Astrocyte (in vitro differentiated cells and primary cell): ENCODE measurements at regions not wholly inside any gene's neighbourhood (a gene's known extent, or its start where the extent isn't known, plus 50 kb on each side); places are given as distances from the start of the nearest gene placed in this dataset.
"Not testable (repeated sequence)": the region's sequence is repeated elsewhere in the genome, so short reads cannot be mapped to it uniquely, and the experiment has no call there.

Source experiments
- DNase-seq: peaks from one replicate; pipeline ENCODE4 v3.0.0-alpha.2; 2010; ENCODE audit warnings: low read depth
- FAIRE-seq: peaks from 2 replicates; lab custom pipeline; 2011; peaks lifted over from hg19 to GRCh38; lab: Jason Lieb, UNC
- H2AFZ ChIP-seq: 2 replicates; pipeline ENCODE4 v1.6.0; 2012; ENCODE audit warnings: low read depth, low read length, inconsistent platforms
- H3K27ac ChIP-seq: 2 replicates; pipeline ENCODE4 v1.5.1; 2011; ENCODE audit warnings: low read depth, low read length, inconsistent platforms
- H3K27me3 ChIP-seq: 2 replicates; pipeline ENCODE4 v1.6.0; 2011; ENCODE audit warnings: low read length, inconsistent platforms; ENCODE audit not compliant: insufficient read depth
- H3K36me3 ChIP-seq: 2 replicates; pipeline ENCODE4 v1.5.1; 2011; ENCODE audit warnings: low read length, inconsistent platforms; ENCODE audit not compliant: insufficient read depth
- H3K4me1 ChIP-seq: 2 replicates; pipeline ENCODE4 v1.5.1; 2011; ENCODE audit warnings: low read length, inconsistent platforms; ENCODE audit not compliant: insufficient read depth
- H3K4me2 ChIP-seq: 2 replicates; pipeline ENCODE4 v1.6.0; 2012; ENCODE audit warnings: low read length, inconsistent platforms
- H3K4me3 ChIP-seq: 2 replicates; pipeline ENCODE4 v1.5.1; 2011; ENCODE audit warnings: low read depth, mild to moderate bottlenecking, low read length, inconsistent platforms; ENCODE audit not compliant: insufficient read depth
- H3K79me2 ChIP-seq: 2 replicates; pipeline ENCODE4 v1.6.0; 2012; ENCODE audit warnings: mild to moderate bottlenecking, low read length, inconsistent platforms; ENCODE audit not compliant: insufficient read depth
- H3K9ac ChIP-seq: 2 replicates; pipeline ENCODE4 v1.6.0; 2012; ENCODE audit warnings: mild to moderate bottlenecking, low read length, inconsistent platforms
- H3K9me3 ChIP-seq: 2 replicates; pipeline ENCODE4 v1.5.1; 2012; ENCODE audit warnings: low read depth, mild to moderate bottlenecking, low read length, inconsistent platforms; ENCODE audit not compliant: insufficient read depth
- H4K20me1 ChIP-seq: 2 replicates; pipeline ENCODE4 v1.6.0; 2012; ENCODE audit warnings: low read length, inconsistent platforms; ENCODE audit not compliant: insufficient read depth
- H3K27ac Mint-ChIP-seq: one replicate; pipeline ENCODE4 v1.8.0; 2021; ENCODE audit warnings: mild to moderate bottlenecking, mixed read lengths; ENCODE audit not compliant: unreplicated experiment
- H3K27me3 Mint-ChIP-seq: one replicate; pipeline ENCODE4 v1.8.0; 2021; ENCODE audit warnings: low read depth, mixed read lengths; ENCODE audit not compliant: unreplicated experiment
- H3K36me3 Mint-ChIP-seq: one replicate; pipeline ENCODE4 v1.8.0; 2021; ENCODE audit warnings: low read depth, mixed read lengths; ENCODE audit not compliant: unreplicated experiment
- H3K4me1 Mint-ChIP-seq: one replicate; pipeline ENCODE4 v1.8.0; 2021; ENCODE audit warnings: low read depth, mixed read lengths; ENCODE audit not compliant: unreplicated experiment
- H3K4me3 Mint-ChIP-seq: one replicate; pipeline ENCODE4 v1.8.0; 2021; ENCODE audit warnings: mild to moderate bottlenecking, moderate library complexity, mixed read lengths; ENCODE audit not compliant: unreplicated experiment
- H3K9me3 Mint-ChIP-seq: one replicate; pipeline ENCODE4 v1.8.0; 2021; ENCODE audit warnings: mild to moderate bottlenecking, mixed read lengths; ENCODE audit not compliant: unreplicated experiment
- CTCF ChIP-seq: IDR thresholded peaks from 2 replicates; pipeline ENCODE4 v1.5.1; 2011; ENCODE audit warnings: low read depth, mild to moderate bottlenecking, inconsistent platforms, low read length, moderate library complexity; ENCODE audit not compliant: insufficient read depth
- EZH2 ChIP-seq: IDR thresholded peaks from 2 replicates; pipeline ENCODE4 v1.6.1; 2012; ENCODE audit warnings: mild to moderate bottlenecking, low read length, inconsistent platforms; ENCODE audit not compliant: insufficient read depth

GRCh38 chr2:84055816-84056215 lies 403.3 kb downstream of the SUCLG1 start:
- TF ChIP-seq CTCF = no peak
- TF ChIP-seq EZH2 = no peak

DNA sequence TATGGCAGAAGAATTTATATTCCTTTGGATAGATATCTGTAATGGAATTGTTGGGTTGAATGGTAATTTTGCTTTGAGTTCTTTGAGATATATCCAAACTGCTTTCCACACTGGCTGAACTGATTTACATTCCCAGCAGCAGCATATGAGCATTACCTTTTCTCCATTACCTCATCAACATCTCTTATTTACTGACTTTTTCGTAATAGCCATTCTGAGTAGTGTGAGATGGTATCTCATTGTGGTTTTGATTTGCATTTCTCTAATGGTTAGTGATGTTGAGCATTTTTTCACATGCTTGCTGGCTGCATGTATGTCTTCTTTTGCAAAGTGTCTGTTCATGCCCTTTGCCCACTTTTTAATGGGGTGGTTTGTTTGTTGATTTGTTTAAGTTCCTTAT lies 404.5 kb downstream of the SUCLG1 start:
- not testable (repeated sequence) for H3K27me3 ChIP-seq, H3K9ac ChIP-seq, H3K9me3 ChIP-seq, H3K4me1 ChIP-seq, H3K36me3 Mint-ChIP-seq, H3K4me2 ChIP-seq, FAIRE-seq, H3K27me3 Mint-ChIP-seq, DNase-seq, H3K4me3 ChIP-seq, H3K27ac ChIP-seq, H3K36me3 ChIP-seq, H3K27ac Mint-ChIP-seq, H3K9me3 Mint-ChIP-seq, H3K4me1 Mint-ChIP-seq, H3K79me2 ChIP-seq, H3K4me3 Mint-ChIP-seq, H2AFZ ChIP-seq, H4K20me1 ChIP-seq

More at GRCh38 chr2:84055816-84056215, 403.3 kb downstream of the SUCLG1 start:
- Histone ChIP-seq H3K36me3 (no peaks in the 10 kb centered on the region), H3K27ac (no peak overlapping the region), H3K79me2 (no peaks in the 10 kb centered on the region), H2AFZ (no peak overlapping the region), H3K9ac (no peak overlapping the region), H3K9me3 (peaks cover 5% of the 10 kb centered on the region), H3K4me2 (no peak overlapping the region), H4K20me1 (no peaks in the 10 kb centered on the region), H3K4me3 (no peak overlapping the region), H3K27me3 (no peaks in the 10 kb centered on the region), H3K4me1 (no peaks in the 10 kb centered on the region)
- Mint-ChIP-seq H3K9me3 (no peaks in the 10 kb centered on the region), H3K4me1 (no peaks in the 10 kb centered on the region), H3K27ac (no peak overlapping the region), H3K4me3 (no peak overlapping the region), H3K36me3 (no peaks in the 10 kb centered on the region), H3K27me3 (peaks cover under 1% of the 10 kb centered on the region)
- DNase-seq (no peak), FAIRE-seq (no peak)

- Histone ChIP-seq H3K79me2 (no peaks in the 10 kb centered on the region), H3K4me2 (no peak overlapping the region), H2AFZ (no peak overlapping the region), H3K27ac (no peak overlapping the region), H3K4me3 (no peak overlapping the region), H3K9ac (no peak overlapping the region), H3K9me3 (peaks cover 5% of the 10 kb centered on the region), H3K36me3 (no peaks in the 10 kb centered on the region), H4K20me1 (no peaks in the 10 kb centered on the region), H3K27me3 (no peaks in the 10 kb centered on the region), H3K4me1 (no peaks in the 10 kb centered on the region)
- no peak for TF ChIP-seq CTCF
- no peak for TF ChIP-seq EZH2
- H3K4me3 Mint-ChIP-seq = no peak overlapping the region
- no peaks in the 10 kb centered on the region for H3K9me3 Mint-ChIP-seq
- H3K27ac Mint-ChIP-seq = no peak overlapping the region
- peaks cover 13% of the 10 kb centered on the region for H3K4me1 Mint-ChIP-seq
- FAIRE-seq (no peak), DNase-seq (no peak)
- no peaks in the 10 kb centered on the region for H3K36me3 Mint-ChIP-seq
- no peaks in the 10 kb centered on the region for H3K27me3 Mint-ChIP-seq
Observed at GRCh38 chr2:84052913-84053312, 406.2 kb downstream of the SUCLG1 start.
